ENCODE measurements at regions not wholly inside any gene's neighbourhood (a gene's known extent, or its start where the extent isn't known, plus 50 kb on each side); places are given as distances from the start of the nearest gene placed in this dataset.

GRCh38 chr13:110981379-110981778, 66.5 kb upstream of the ANKRD10 start:
- no peak for TF ChIP-seq USF2 (CRISPR knock-in tag; IDR thresholded peaks at IDR 0.05)
- no peak for TF ChIP-seq NR1H2 (CRISPR knock-in tag; IDR thresholded peaks at IDR 0.05)
- no peak for TF ChIP-seq CTCF (IDR thresholded peaks at IDR 0.05)
- no peak for TF ChIP-seq CBFB (CRISPR knock-in tag; IDR thresholded peaks at IDR 0.05; ENCODE audit: low read depth)
- TF ChIP-seq PREB (CRISPR knock-in tag; IDR thresholded peaks at IDR 0.05; ENCODE audit: borderline replicate concordance): no peak
